ENCODE measurements at regions not wholly inside any gene's neighbourhood (a gene's known extent, or its start where the extent isn't known, plus 50 kb on each side); places are given as distances from the start of the nearest gene placed in this dataset.

DNA sequence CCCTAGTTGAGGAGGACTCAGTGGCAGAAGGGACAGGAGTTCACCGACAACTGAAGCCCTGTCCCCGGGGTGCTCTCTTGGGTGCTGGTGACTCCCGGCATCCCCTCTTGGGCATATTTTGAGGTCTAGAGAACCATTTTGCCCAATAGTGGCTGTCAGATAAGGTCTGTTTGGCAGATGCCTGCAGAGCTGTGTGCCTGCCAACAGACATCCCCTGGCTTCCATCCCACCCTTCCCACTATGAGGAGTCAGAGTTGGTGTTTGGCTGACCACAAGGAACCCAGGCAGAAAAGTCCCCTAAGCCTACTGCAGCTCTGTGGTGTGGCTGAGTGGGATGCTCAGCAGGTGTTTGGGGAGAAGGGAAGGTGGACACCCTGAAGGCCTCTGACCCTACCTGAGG is 207.0 kb downstream of the AUH start:
- TF ChIP-seq, protein P1, sequence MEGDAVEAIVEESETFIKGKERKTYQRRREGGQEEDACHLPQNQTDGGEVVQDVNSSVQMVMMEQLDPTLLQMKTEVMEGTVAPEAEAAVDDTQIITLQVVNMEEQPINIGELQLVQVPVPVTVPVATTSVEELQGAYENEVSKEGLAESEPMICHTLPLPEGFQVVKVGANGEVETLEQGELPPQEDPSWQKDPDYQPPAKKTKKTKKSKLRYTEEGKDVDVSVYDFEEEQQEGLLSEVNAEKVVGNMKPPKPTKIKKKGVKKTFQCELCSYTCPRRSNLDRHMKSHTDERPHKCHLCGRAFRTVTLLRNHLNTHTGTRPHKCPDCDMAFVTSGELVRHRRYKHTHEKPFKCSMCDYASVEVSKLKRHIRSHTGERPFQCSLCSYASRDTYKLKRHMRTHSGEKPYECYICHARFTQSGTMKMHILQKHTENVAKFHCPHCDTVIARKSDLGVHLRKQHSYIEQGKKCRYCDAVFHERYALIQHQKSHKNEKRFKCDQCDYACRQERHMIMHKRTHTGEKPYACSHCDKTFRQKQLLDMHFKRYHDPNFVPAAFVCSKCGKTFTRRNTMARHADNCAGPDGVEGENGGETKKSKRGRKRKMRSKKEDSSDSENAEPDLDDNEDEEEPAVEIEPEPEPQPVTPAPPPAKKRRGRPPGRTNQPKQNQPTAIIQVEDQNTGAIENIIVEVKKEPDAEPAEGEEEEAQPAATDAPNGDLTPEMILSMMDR (IDR thresholded peaks at IDR 0.05; ENCODE audit: control insufficient read depth, insufficient read depth, low read depth, low read length, missing control alignments), result no peak
- DNase-seq (ENCODE audit: low read depth), result no peak
- H3K4me3 ChIP-seq (ENCODE audit: control insufficient read depth, low read depth, low read length), result no peak overlapping the region

DNA sequence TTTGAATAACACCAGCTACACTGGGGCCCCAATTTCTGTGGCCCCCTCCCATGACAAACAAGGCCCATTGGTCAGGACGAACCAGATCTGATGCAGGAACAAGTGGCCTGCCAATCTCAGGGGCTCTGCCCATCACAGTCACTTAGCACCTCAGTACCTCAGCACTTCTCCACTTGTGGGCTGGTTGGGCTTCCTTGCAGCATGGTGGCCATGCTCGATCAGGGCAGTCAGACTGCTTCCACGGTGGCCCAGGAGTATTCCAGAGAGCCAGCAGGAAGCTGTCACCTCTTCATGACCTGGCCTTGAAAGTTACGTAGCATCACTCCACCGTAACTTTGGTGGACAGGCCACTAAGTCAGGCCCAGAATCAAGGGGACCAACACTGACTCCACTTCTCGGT is 206.5 kb downstream of the AUH start:
- no peak for DNase-seq (ENCODE audit: low read depth)
- no peak overlapping the region for H3K4me3 ChIP-seq (ENCODE audit: control insufficient read depth, low read depth, low read length)
- TF ChIP-seq, protein P1 (IDR thresholded peaks at IDR 0.05; ENCODE audit: control insufficient read depth, insufficient read depth, low read depth, low read length, missing control alignments), result no peak

DNA sequence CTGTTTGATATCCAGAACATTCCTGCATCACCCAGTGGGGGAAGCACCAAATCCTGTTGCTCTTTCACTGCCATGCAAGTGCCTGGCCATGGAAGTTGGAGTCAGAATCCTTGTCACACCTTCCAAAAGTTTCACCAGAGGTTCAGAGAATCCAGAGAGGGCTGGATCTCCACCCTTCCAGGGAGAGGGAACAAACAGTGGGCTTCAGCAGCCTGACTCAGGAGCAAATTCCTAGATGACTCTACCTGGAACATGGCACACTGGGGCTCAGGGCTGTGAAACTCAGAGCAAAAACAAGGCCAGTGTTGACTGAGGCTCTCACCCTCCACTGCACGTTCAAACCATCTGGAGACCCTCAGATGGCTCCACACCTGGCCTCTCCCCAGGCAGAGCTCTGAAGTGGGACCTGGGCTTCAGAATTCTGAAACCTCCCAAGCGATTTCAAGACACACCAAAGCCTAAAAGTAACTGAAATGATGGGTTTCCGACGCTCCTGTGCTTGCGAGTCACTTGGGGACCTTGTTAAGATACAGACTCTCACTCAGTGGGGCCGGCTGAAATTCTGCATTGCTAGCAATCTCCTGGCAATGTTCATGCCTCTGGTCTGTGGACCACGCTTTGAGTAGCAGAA is 205.9 kb downstream of the AUH start:
- TF ChIP-seq, protein P1 (IDR thresholded peaks at IDR 0.05; ENCODE audit: control insufficient read depth, insufficient read depth, low read depth, low read length, missing control alignments), result no peak
- no peak for DNase-seq (ENCODE audit: low read depth)

DNA sequence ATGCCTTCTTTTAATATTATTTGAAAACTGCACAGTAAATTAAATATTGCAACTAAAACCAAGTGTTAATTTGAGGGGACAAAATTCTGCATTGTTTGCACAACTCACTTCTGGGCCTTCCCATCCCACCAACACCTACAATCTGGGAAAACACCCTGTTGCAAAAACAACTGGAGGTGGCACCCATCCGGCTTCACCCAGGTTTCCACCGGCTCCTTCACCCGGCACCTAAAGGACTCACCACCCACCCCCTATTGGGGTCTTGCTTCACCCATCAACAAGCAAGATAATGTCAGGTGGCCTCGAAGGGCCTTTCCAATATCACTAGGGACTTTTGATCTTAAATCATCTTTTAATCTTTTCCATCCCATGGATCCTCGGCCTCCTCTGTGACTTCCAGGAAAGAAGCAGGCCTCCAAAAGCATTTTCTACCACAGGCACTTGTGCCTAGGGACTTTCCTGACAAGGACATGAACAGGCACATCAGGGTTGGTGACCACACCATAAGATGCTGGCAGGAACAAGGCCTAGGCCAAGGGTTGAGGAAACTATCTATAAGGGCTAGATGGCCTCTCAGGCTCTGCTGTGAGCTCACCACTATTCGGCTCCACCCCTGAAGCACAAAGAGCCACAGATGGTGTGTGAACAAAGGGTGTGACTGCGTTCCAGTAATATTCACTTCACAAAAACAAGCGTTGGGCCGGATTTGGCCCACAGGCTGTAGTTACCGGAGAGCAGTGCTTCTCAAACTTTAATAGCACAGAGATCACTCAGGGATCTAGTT is 205.1 kb downstream of the AUH start:
- TF ChIP-seq, protein P1 (IDR thresholded peaks at IDR 0.05; ENCODE audit: control insufficient read depth, insufficient read depth, low read depth, low read length, missing control alignments), result no peak
- no peak for DNase-seq (ENCODE audit: low read depth)
- no peak overlapping the region for H3K4me3 ChIP-seq (ENCODE audit: control insufficient read depth, low read depth, low read length)

More for the DNA sequence above, 205.9 kb downstream of the AUH start:
- H3K4me3 ChIP-seq (ENCODE audit: control insufficient read depth, low read depth, low read length), result no peak overlapping the region

DNA sequence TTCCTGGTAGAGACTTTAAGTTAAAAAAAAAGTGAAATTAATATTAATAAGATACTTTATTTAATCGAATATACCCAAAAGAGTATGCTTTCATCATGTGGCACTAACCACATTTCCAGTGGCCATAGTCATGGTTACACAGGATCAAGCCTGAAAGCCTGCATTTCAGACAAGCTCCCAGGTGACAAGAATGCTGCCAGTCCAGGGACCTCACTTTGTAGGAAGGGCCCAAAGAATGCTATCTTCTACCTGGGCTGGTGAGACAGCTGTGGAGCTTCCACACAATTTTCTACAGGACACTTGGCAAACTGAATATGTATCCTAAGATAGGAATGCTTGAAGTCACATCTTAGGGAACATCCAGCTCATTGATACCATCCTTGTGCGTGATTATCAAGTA is 203.8 kb downstream of the AUH start:
- no peak overlapping the region for H3K4me3 ChIP-seq (ENCODE audit: control insufficient read depth, low read depth, low read length)
- TF ChIP-seq, protein P1 (IDR thresholded peaks at IDR 0.05; ENCODE audit: control insufficient read depth, insufficient read depth, low read depth, low read length, missing control alignments), result no peak
- DNase-seq (ENCODE audit: low read depth), result no peak

DNA sequence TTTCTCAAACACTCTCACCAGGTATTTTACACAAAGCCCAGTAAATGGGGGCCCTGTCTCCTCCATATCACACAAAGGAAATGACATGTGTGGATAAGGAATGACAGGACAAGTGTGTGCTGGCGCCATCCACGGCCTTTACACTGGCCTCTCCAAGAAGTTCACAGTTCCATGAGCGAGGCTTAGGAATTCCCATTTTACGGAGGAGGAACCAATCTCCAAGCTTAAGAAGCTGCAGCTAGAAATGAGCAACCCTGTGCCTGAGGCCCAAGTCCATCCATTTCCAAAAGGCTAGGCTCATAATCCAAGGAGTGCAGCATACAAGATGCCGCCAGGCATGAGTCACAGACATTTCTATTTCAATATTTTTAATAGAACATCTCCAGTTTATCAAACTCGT is 203.4 kb downstream of the AUH start:
- H3K4me3 ChIP-seq (ENCODE audit: control insufficient read depth, low read depth, low read length), result no peak overlapping the region
- TF ChIP-seq, protein P1 (IDR thresholded peaks at IDR 0.05; ENCODE audit: control insufficient read depth, insufficient read depth, low read depth, low read length, missing control alignments), result no peak

More for the DNA sequence above, 203.4 kb downstream of the AUH start:
- DNase-seq (ENCODE audit: low read depth), result no peak
